ENCODE measurements at regions not wholly inside any gene's neighbourhood (a gene's known extent, or its start where the extent isn't known, plus 50 kb on each side); places are given as distances from the start of the nearest gene placed in this dataset.

- no peak overlapping the region for H3K4me3 Mint-ChIP-seq (ENCODE audit: unreplicated experiment)
- H3K36me3 Mint-ChIP-seq (ENCODE audit: low read depth), result no peaks in the 10 kb centered on the region
- no peak for DNase-seq (ENCODE audit: low spot score)
- TF ChIP-seq CTCF (IDR thresholded peaks at IDR 0.05), result no peak
- H3K27ac Mint-ChIP-seq (ENCODE audit: unreplicated experiment), result no peak overlapping the region
- no peaks in the 10 kb centered on the region for H3K4me1 Mint-ChIP-seq (ENCODE audit: low read depth)
- H3K27me3 Mint-ChIP-seq (ENCODE audit: low read depth), result no peaks in the 10 kb centered on the region
- H3K9me3 Mint-ChIP-seq (ENCODE audit: low read depth), result peaks cover 5% of the 10 kb centered on the region
Measured at GRCh38 chrX:40445691-40446090, 135.1 kb upstream of the ATP6AP2 start.

GRCh38 chrX:40444798-40445496, 135.8 kb upstream of the ATP6AP2 start:
- Mint-ChIP-seq H3K9me3 (ENCODE audit: low read depth) (peaks cover 3% of the 10 kb centered on the region), H3K36me3 (ENCODE audit: low read depth) (no peaks in the 10 kb centered on the region), H3K4me3 (ENCODE audit: unreplicated experiment) (no peak overlapping the region), H3K27ac (ENCODE audit: unreplicated experiment) (no peak overlapping the region), H3K27me3 (ENCODE audit: low read depth) (no peaks in the 10 kb centered on the region), H3K4me1 (ENCODE audit: low read depth) (no peaks in the 10 kb centered on the region)
- no peak for TF ChIP-seq CTCF (IDR thresholded peaks at IDR 0.05)
- no peak for DNase-seq (ENCODE audit: low spot score)

GRCh38 chrX:40444133-40444532, 136.6 kb upstream of the ATP6AP2 start:
- Mint-ChIP-seq H3K9me3 (ENCODE audit: low read depth) (peaks cover 2% of the 10 kb centered on the region), H3K4me1 (ENCODE audit: low read depth) (no peaks in the 10 kb centered on the region), H3K4me3 (ENCODE audit: unreplicated experiment) (no peak overlapping the region), H3K27me3 (ENCODE audit: low read depth) (no peaks in the 10 kb centered on the region), H3K36me3 (ENCODE audit: low read depth) (no peaks in the 10 kb centered on the region), H3K27ac (ENCODE audit: unreplicated experiment) (no peak overlapping the region)
- TF ChIP-seq CTCF (IDR thresholded peaks at IDR 0.05), result no peak
- no peak for DNase-seq (ENCODE audit: low spot score)

GRCh38 chrX:40440866-40441265, 139.9 kb upstream of the ATP6AP2 start:
- no peak for TF ChIP-seq CTCF (IDR thresholded peaks at IDR 0.05)
- Mint-ChIP-seq H3K4me3 (ENCODE audit: unreplicated experiment) (no peak overlapping the region), H3K27me3 (ENCODE audit: low read depth) (no peaks in the 10 kb centered on the region), H3K9me3 (ENCODE audit: low read depth) (no peaks in the 10 kb centered on the region), H3K36me3 (ENCODE audit: low read depth) (no peaks in the 10 kb centered on the region), H3K4me1 (ENCODE audit: low read depth) (peaks cover 3% of the 10 kb centered on the region), H3K27ac (ENCODE audit: unreplicated experiment) (no peak overlapping the region)
- DNase-seq (ENCODE audit: low spot score), result no peak

- no peak overlapping the region for H3K27ac Mint-ChIP-seq (ENCODE audit: unreplicated experiment)
- H3K27me3 Mint-ChIP-seq (ENCODE audit: low read depth), result no peaks in the 10 kb centered on the region
- H3K4me1 Mint-ChIP-seq (ENCODE audit: low read depth), result peaks cover 8% of the 10 kb centered on the region
- H3K36me3 Mint-ChIP-seq (ENCODE audit: low read depth), result no peaks in the 10 kb centered on the region
- DNase-seq (ENCODE audit: low spot score), result no peak
- TF ChIP-seq CTCF (IDR thresholded peaks at IDR 0.05), result no peak
- H3K9me3 Mint-ChIP-seq (ENCODE audit: low read depth), result no peaks in the 10 kb centered on the region
- no peak overlapping the region for H3K4me3 Mint-ChIP-seq (ENCODE audit: unreplicated experiment)
Measured at GRCh38 chrX:40439625-40440532, 140.9 kb upstream of the ATP6AP2 start.
